GM12892 (cell line): ENCODE measurements at regions not wholly inside any gene's neighbourhood (a gene's known extent, or its start where the extent isn't known, plus 50 kb on each side); places are given as distances from the start of the nearest gene placed in this dataset.

ENCODE experiments used
- POLR2A ChIP-seq: IDR thresholded peaks from 2 replicates; pipeline ENCODE4 v1.6.1; 2011; ENCODE audit warnings: low read depth, low read length, control low read depth
- TAF1 ChIP-seq: IDR thresholded peaks from 2 replicates; pipeline ENCODE4 v1.6.1; 2011; ENCODE audit warnings: low read depth, mild to moderate bottlenecking, control low read depth, low read length, borderline replicate concordance

- TF ChIP-seq TAF1 (no peak), POLR2A (no peak)
Measured at GRCh38 chr6:43893073-43893472, 123.1 kb downstream of the VEGFA start.
